Ectodermal cell (in vitro differentiated cells): ENCODE measurements at regions not wholly inside any gene's neighbourhood (a gene's known extent, or its start where the extent isn't known, plus 50 kb on each side); places are given as distances from the start of the nearest gene placed in this dataset.

ENCODE experiments used
- H3K27ac ChIP-seq: 2 replicates; pipeline ENCODE4 v1.7.0; 2013; ENCODE audit warnings: mild to moderate bottlenecking, low read depth, low read length; ENCODE audit not compliant: insufficient read depth, poor library complexity, severe bottlenecking
- H3K27me3 ChIP-seq: 2 replicates; pipeline ENCODE4 v1.7.0; 2013; ENCODE audit warnings: mild to moderate bottlenecking, low read length; ENCODE audit not compliant: insufficient read depth, control insufficient read depth, poor library complexity, severe bottlenecking
- H3K36me3 ChIP-seq: one replicate; pipeline ENCODE4 v1.7.0; 2013; ENCODE audit warnings: low read length; ENCODE audit not compliant: control insufficient read depth, insufficient read depth
- H3K4me1 ChIP-seq: one replicate; pipeline ENCODE4 v1.7.0; 2013; ENCODE audit warnings: low read length; ENCODE audit not compliant: control insufficient read depth, insufficient read depth
- H3K4me3 ChIP-seq: 2 replicates; pipeline ENCODE4 v1.7.0; 2013; ENCODE audit warnings: low read depth, low read length, control low read depth; ENCODE audit not compliant: insufficient read depth
- H3K9me3 ChIP-seq: 2 replicates; pipeline ENCODE4 v1.7.0; 2013; ENCODE audit warnings: mild to moderate bottlenecking, low read length, moderate library complexity; ENCODE audit not compliant: control insufficient read depth
- WGBS, 2 experiments: methylation state at CpG; one replicate each; pipeline ENCODE4 v1.1.7; 2013; ENCODE audit warnings: missing lambda C conversion rate in 2 of 2; 5-methylcytosine and 5-hydroxymethylcytosine counted together

GRCh38 chr3:42025370-42026138, 63.7 kb upstream of the ULK4 start:
- whole genome bisulfite sequencing, 2 experiments: 1% methylated on average over 7 of the region's 7 CpGs
- H3K4me1 ChIP-seq: peaks cover 44% of the 10 kb centered on the region
- no peak overlapping the region for H3K4me3 ChIP-seq
- H3K27ac ChIP-seq: peak overlapping the region; percentile 97
- no peaks in the 10 kb centered on the region for H3K9me3 ChIP-seq
- H3K27me3 ChIP-seq: no peaks in the 10 kb centered on the region
- no peaks in the 10 kb centered on the region for H3K36me3 ChIP-seq

GRCh38 chr3:42024591-42025351, 62.9 kb upstream of the ULK4 start:
- Histone ChIP-seq H3K4me3 (no peak overlapping the region), H3K27ac (peak overlapping the region; percentile 97), H3K9me3 (no peaks in the 10 kb centered on the region), H3K27me3 (no peaks in the 10 kb centered on the region), H3K36me3 (no peaks in the 10 kb centered on the region), H3K4me1 (peaks cover 49% of the 10 kb centered on the region)
- WGBS, 2 experiments: 10 to 14% methylated on average over 7 to 10 of the region's 10 CpGs

GRCh38 chr3:42023380-42023779, 61.5 kb upstream of the ULK4 start:
- no peaks in the 10 kb centered on the region for H3K36me3 ChIP-seq
- H3K4me3 ChIP-seq: no peak overlapping the region
- no peaks in the 10 kb centered on the region for H3K27me3 ChIP-seq
- WGBS, 2 experiments: 94 to 95% methylated on average over 8 of the region's 8 CpGs
- peaks cover 49% of the 10 kb centered on the region for H3K4me1 ChIP-seq
- no peaks in the 10 kb centered on the region for H3K9me3 ChIP-seq
- no peak overlapping the region for H3K27ac ChIP-seq

GRCh38 chr3:42022355-42022754, 60.5 kb upstream of the ULK4 start:
- Histone ChIP-seq H3K27ac (no peak overlapping the region), H3K4me3 (no peak overlapping the region), H3K27me3 (no peaks in the 10 kb centered on the region), H3K36me3 (no peaks in the 10 kb centered on the region), H3K9me3 (no peaks in the 10 kb centered on the region), H3K4me1 (peaks cover 49% of the 10 kb centered on the region)
- 86 to 88% methylated on average over 7 of the region's 7 CpGs for WGBS, 2 experiments

- 97 to 100% methylated on average over 2 of the region's 2 CpGs for WGBS, 2 experiments
- H3K4me3 ChIP-seq: no peak overlapping the region
- H3K4me1 ChIP-seq: peaks cover 44% of the 10 kb centered on the region
- H3K9me3 ChIP-seq: no peaks in the 10 kb centered on the region
- H3K27me3 ChIP-seq: no peaks in the 10 kb centered on the region
- no peaks in the 10 kb centered on the region for H3K36me3 ChIP-seq
- H3K27ac ChIP-seq: no peak overlapping the region
Observed at GRCh38 chr3:42020684-42021307, 58.9 kb upstream of the ULK4 start.

- Histone ChIP-seq H3K4me1 (peaks cover 37% of the 10 kb centered on the region), H3K27me3 (no peaks in the 10 kb centered on the region), H3K4me3 (no peak overlapping the region), H3K9me3 (no peaks in the 10 kb centered on the region), H3K36me3 (no peaks in the 10 kb centered on the region), H3K27ac (no peak overlapping the region)
- WGBS, 2 experiments: 89 to 94% methylated on average over 5 of the region's 5 CpGs
Observed at GRCh38 chr3:42019953-42020260, 58.0 kb upstream of the ULK4 start.

- H3K9me3 ChIP-seq: no peaks in the 10 kb centered on the region
Observed at GRCh38 chr3:42019144-42019952, 57.4 kb upstream of the ULK4 start.

GRCh38 chr3:42014921-42015533, 53.1 kb upstream of the ULK4 start:
- no peaks in the 10 kb centered on the region for H3K9me3 ChIP-seq
- peaks cover 4% of the 10 kb centered on the region for H3K4me1 ChIP-seq
- 23 to 27% methylated on average over 11 of the region's 11 CpGs for WGBS, 2 experiments
- no peaks in the 10 kb centered on the region for H3K27me3 ChIP-seq
- peak overlapping the region; percentile 62 for H3K4me3 ChIP-seq
- no peak overlapping the region for H3K27ac ChIP-seq
- H3K36me3 ChIP-seq: no peaks in the 10 kb centered on the region

More at GRCh38 chr3:42019144-42019952, 57.4 kb upstream of the ULK4 start:
- Histone ChIP-seq H3K27ac (no peak overlapping the region), H3K4me1 (peaks cover 31% of the 10 kb centered on the region), H3K4me3 (no peak overlapping the region), H3K27me3 (no peaks in the 10 kb centered on the region), H3K36me3 (no peaks in the 10 kb centered on the region)
- 91 to 97% methylated on average over 6 of the region's 6 CpGs for WGBS, 2 experiments

- H3K4me3 ChIP-seq: peak overlapping the region; percentile 62
- WGBS, 2 experiments: 6 to 7% methylated on average over 12 of the region's 12 CpGs
- no peaks in the 10 kb centered on the region for H3K9me3 ChIP-seq
- no peaks in the 10 kb centered on the region for H3K36me3 ChIP-seq
- H3K4me1 ChIP-seq: peaks cover 3% of the 10 kb centered on the region
- no peak overlapping the region for H3K27ac ChIP-seq
- no peaks in the 10 kb centered on the region for H3K27me3 ChIP-seq
Observed at GRCh38 chr3:42014458-42014920, 52.6 kb upstream of the ULK4 start.
